ENCODE measurements at regions not wholly inside any gene's neighbourhood (a gene's known extent, or its start where the extent isn't known, plus 50 kb on each side); places are given as distances from the start of the nearest gene placed in this dataset.

DNA sequence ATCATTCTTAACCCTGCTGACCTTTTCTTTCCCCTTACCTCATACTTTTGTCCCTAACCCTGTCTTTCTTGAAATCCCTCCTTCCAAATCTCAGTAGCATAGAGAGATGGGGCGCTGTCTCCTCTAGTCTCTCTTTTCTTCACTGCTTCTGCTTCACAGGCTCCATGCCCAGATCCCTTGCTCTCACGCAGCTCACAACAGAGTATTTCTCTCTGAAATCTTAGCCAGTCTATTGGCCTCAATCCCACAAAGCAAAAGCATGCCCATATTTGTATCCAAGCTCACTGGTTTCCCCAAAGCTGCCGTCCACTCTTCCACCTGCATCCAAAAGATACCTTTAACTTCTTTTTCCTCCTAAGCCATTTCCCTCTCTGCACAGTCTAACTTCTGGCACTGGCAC, 526.8 kb downstream of the PLXDC2 start:
- H3K4me2 ChIP-seq (ENCODE audit: control insufficient read depth, extremely low read depth, insufficient read depth, low read depth, low read length), result no peak overlapping the region
- FAIRE-seq (no peak), DNase-seq (ENCODE audit: low read depth, low spot score) (no peak)
- no peak overlapping the region for H3K27ac ChIP-seq (ENCODE audit: control insufficient read depth, insufficient read depth, low read length)
- no peak overlapping the region for H3K4me3 ChIP-seq (ENCODE audit: control insufficient read depth in 2 of 3, extremely low read depth in 1 of 3, insufficient read depth in 2 of 3, low read depth in 1 of 3, low read length in 3 of 3)
- no peaks in the 10 kb centered on the region for H3K36me3 ChIP-seq (ENCODE audit: control insufficient read depth in 2 of 2, extremely low read depth in 1 of 2, insufficient read depth in 2 of 2, low read length in 2 of 2)
- no peaks in the 10 kb centered on the region for H3K4me1 ChIP-seq (ENCODE audit: control insufficient read depth, extremely low read depth, insufficient read depth, low read length)
- H3K9me3 ChIP-seq (ENCODE audit: control insufficient read depth, low read depth, low read length), result no peaks in the 10 kb centered on the region
- no peaks in the 10 kb centered on the region for H4K20me1 ChIP-seq (ENCODE audit: control insufficient read depth, extremely low read depth, insufficient read depth, low read length)
- no peaks in the 10 kb centered on the region for H3K79me2 ChIP-seq (ENCODE audit: control insufficient read depth, insufficient read depth, low read length)
- no peaks in the 10 kb centered on the region for H3K27me3 ChIP-seq (ENCODE audit: control insufficient read depth, extremely low read depth, insufficient read depth, low read length)
- dilution Hi-C loops (cut with MboI; ENCODE audit: extremely low pct_ligation_motif_present, low sequenced_read_pairs), result no loop called here
- no peak overlapping the region for H2AFZ ChIP-seq (ENCODE audit: control insufficient read depth, low read length)
- H3K9me1 ChIP-seq (ENCODE audit: control insufficient read depth, extremely low read depth, insufficient read depth, low read length), result no peaks in the 10 kb centered on the region
- TF ChIP-seq, protein P1, sequence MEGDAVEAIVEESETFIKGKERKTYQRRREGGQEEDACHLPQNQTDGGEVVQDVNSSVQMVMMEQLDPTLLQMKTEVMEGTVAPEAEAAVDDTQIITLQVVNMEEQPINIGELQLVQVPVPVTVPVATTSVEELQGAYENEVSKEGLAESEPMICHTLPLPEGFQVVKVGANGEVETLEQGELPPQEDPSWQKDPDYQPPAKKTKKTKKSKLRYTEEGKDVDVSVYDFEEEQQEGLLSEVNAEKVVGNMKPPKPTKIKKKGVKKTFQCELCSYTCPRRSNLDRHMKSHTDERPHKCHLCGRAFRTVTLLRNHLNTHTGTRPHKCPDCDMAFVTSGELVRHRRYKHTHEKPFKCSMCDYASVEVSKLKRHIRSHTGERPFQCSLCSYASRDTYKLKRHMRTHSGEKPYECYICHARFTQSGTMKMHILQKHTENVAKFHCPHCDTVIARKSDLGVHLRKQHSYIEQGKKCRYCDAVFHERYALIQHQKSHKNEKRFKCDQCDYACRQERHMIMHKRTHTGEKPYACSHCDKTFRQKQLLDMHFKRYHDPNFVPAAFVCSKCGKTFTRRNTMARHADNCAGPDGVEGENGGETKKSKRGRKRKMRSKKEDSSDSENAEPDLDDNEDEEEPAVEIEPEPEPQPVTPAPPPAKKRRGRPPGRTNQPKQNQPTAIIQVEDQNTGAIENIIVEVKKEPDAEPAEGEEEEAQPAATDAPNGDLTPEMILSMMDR (optimal IDR thresholded peaks at IDR 0.05 in 1 of 3, IDR thresholded peaks at IDR 0.05 in 1 of 3, conservative IDR thresholded peaks at IDR 0.05 in 1 of 3; ENCODE audit: extremely low read depth in 1 of 3, insufficient read depth in 2 of 3, low read length in 3 of 3), result no peak
- no peak for TF ChIP-seq EZH2 (IDR thresholded peaks at IDR 0.05; ENCODE audit: low read length)
- H3K9ac ChIP-seq (ENCODE audit: control insufficient read depth, extremely low read depth, insufficient read depth, low read length), result no peak overlapping the region

Small RNA genes lying in the stretch of these regions (small RNA-seq; reads per million reads assigned to genes)
- gene AL590032.1 (ENCODE audit: insufficient read length in 3 of 3, low read depth in 3 of 3, low replicate concordance in 1 of 3), result 0 reads per million in 3 experiments
- gene MIR4675 (ENCODE audit: insufficient read length in 3 of 3, low read depth in 3 of 3, low replicate concordance in 1 of 3), result 0 reads per million in 3 experiments

Data from keratinocyte (primary cell).